ENCODE measurements at regions not wholly inside any gene's neighbourhood (a gene's known extent, or its start where the extent isn't known, plus 50 kb on each side); places are given as distances from the start of the nearest gene placed in this dataset.

DNA sequence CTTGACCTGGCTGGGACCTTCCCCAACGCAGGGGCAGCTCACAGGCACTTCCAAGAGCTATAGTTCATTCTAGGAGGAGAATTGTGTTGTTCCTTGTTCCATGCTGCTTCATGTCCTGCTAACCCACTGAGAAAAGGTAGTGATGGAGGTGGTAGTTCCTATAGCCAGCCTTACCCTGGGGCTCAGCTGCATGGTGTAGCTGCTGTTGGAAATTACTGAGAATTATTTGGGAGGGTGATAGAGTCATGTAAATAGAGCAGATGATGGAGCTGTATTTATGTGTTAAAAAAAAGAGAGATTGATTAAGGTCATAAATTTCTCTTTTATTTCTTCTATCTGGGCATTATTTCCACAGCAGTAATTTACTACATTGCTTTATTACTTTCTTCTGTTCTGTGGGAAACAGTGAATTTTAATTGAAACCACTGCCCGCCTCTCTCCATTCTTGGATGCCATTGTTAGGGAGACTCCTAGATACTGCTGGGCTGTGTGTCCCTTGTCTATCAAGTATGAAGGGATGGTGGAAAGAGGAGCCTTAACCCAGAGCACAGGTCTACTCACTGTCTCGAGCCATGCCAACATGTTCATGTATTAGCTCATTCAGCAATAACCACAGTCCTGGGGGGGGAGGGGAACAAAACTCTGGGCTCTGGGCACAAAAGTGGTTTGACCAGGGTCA lies 309.2 kb downstream of the FAT3 start:
- no peak overlapping the region for H3K18ac ChIP-seq (ENCODE audit: insufficient read length, low read depth, low read length)
- H3K36me3 Mint-ChIP-seq (ENCODE audit: insufficient read depth in 1 of 3, low read depth in 3 of 3), result no peaks in the 10 kb centered on the region
- no peaks in the 10 kb centered on the region for H3K23me2 ChIP-seq (ENCODE audit: insufficient read length, low read depth, low read length, poor library complexity, severe bottlenecking)
- H3K14ac ChIP-seq (ENCODE audit: insufficient read depth, low read length), result no peak overlapping the region
- H2BK15ac ChIP-seq (ENCODE audit: low read depth, low read length), result no peak overlapping the region
- no peak overlapping the region for H2BK12ac ChIP-seq (ENCODE audit: insufficient read length, low read depth, low read length)
- no peak overlapping the region for H2BK120ac ChIP-seq (ENCODE audit: low read depth, low read length, poor library complexity, severe bottlenecking)
- peaks cover 52 to 56% of the 10 kb centered on the region in 2 experiments for H3K4me1 Mint-ChIP-seq
- H3K79me2 ChIP-seq (ENCODE audit: insufficient read depth, low read length), result no peaks in the 10 kb centered on the region
- TF ChIP-seq, protein P1, sequence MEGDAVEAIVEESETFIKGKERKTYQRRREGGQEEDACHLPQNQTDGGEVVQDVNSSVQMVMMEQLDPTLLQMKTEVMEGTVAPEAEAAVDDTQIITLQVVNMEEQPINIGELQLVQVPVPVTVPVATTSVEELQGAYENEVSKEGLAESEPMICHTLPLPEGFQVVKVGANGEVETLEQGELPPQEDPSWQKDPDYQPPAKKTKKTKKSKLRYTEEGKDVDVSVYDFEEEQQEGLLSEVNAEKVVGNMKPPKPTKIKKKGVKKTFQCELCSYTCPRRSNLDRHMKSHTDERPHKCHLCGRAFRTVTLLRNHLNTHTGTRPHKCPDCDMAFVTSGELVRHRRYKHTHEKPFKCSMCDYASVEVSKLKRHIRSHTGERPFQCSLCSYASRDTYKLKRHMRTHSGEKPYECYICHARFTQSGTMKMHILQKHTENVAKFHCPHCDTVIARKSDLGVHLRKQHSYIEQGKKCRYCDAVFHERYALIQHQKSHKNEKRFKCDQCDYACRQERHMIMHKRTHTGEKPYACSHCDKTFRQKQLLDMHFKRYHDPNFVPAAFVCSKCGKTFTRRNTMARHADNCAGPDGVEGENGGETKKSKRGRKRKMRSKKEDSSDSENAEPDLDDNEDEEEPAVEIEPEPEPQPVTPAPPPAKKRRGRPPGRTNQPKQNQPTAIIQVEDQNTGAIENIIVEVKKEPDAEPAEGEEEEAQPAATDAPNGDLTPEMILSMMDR (conservative IDR thresholded peaks at IDR 0.05), result no peak
- no peak overlapping the region for H3K27ac Mint-ChIP-seq
- no peaks in the 10 kb centered on the region for H3K79me1 ChIP-seq (ENCODE audit: insufficient read depth, low read depth, low read length, poor library complexity, severe bottlenecking)
- no peak overlapping the region for H4K91ac ChIP-seq (ENCODE audit: insufficient read length, low read depth, low read length)
- no peak overlapping the region for H4K5ac ChIP-seq (ENCODE audit: insufficient read length, low read depth, low read length)
- no peak overlapping the region for H3K56ac ChIP-seq (ENCODE audit: insufficient read length, low read depth, low read length)
- no peak overlapping the region for H3K4me3 Mint-ChIP-seq
- no CpG with 5 or more reads among the region's 3 CpGs for WGBS (ENCODE audit: extremely low coverage, insufficient read length, low lambda C conversion rate)
- H3K4me1 ChIP-seq (ENCODE audit: insufficient read depth, low read length), result peaks cover 5% of the 10 kb centered on the region; the same call in 1 of the 2 replicates
- no peak overlapping the region for H3K4me2 ChIP-seq (ENCODE audit: insufficient read depth, insufficient read length, low read length)
- H3K9ac ChIP-seq (ENCODE audit: extremely low read depth, insufficient read length, low read length), result no peak overlapping the region
- H3K9me3 Mint-ChIP-seq, result no peaks in the 10 kb centered on the region
- no peak overlapping the region for H3K23ac ChIP-seq (ENCODE audit: insufficient read length, low read depth, low read length)
- H3K4ac ChIP-seq (ENCODE audit: low read depth, low read length), result no peak overlapping the region
- H2AFZ ChIP-seq (ENCODE audit: low read length), result no peak overlapping the region
- H3K27me3 Mint-ChIP-seq (ENCODE audit: low read depth), result no peaks in the 10 kb centered on the region
- no peak overlapping the region for H2BK20ac ChIP-seq (ENCODE audit: low read depth, low read length, poor library complexity, severe bottlenecking)
- H3K27me3 ChIP-seq (ENCODE audit: insufficient read depth, low read length), result no peaks in the 10 kb centered on the region
- H4K8ac ChIP-seq (replicated peaks; ENCODE audit: insufficient read length, low read depth, low read length), result no peak overlapping the region
- H3T11ph ChIP-seq (ENCODE audit: low read length), result no peak overlapping the region
- no peak overlapping the region for H2AK5ac ChIP-seq (ENCODE audit: insufficient read length, low read length)
- H3K9me3 ChIP-seq (ENCODE audit: control insufficient read depth, low read depth, low read length), result no peaks in the 10 kb centered on the region
- H4K20me1 ChIP-seq (ENCODE audit: control insufficient read depth, insufficient read depth, insufficient read length), result no peaks in the 10 kb centered on the region
- H3K27ac ChIP-seq (ENCODE audit: insufficient read length, low read depth, low read length), result no peak overlapping the region
- H2BK5ac ChIP-seq (ENCODE audit: insufficient read length, low read length), result no peak overlapping the region
- DNase-seq, result no peak
